NCI-H1417 (cell line): ENCODE measurements at regions not wholly inside any gene's neighbourhood (a gene's known extent, or its start where the extent isn't known, plus 50 kb on each side); places are given as distances from the start of the nearest gene placed in this dataset.

ENCODE experiments used
- DNase-seq, 3 experiments: peaks; one replicate each; lab custom pipeline; 2025; lab: John Stamatoyannopoulos, UW

DNA sequence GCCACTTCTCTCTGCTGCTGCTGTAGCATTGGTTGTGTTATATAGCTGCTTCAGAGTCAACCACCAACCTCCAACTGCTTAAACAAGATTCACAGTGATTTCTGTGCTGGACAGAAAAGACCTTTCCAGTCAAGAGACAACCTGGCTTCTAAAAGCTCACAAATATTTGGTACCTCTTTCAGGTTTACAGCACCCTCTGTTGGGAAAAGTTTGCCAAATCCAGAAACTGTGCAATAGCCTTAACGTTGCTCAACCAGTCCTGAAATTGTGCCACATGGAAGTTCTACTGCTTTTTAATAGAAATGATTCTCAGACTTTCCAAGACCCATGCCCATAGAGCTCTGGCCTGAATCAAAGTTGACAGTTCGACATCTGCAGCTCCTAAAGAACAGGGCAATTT, 842.1 kb upstream of the HTR2C start:
- DNase-seq = no peak

DNA sequence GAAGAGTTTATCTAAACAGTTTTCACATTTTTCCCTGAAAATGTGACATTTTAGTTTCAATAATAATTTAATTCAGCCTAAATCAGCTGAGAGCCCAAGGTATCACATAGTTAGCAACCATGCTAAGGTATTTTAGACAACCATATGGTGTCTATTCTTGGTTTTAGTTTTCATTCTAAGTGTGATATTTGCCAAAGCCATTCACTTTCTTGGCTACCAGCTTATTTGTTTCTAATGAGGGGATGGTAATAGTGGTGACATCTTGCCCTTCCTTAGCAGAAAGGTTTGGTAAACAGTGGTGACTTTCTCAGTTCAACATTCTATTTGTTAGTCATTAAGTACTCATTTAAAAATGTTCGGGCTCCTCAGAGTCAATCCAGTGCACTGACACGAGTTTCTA, 854.9 kb upstream of the HTR2C start:
- no peak for DNase-seq

DNA sequence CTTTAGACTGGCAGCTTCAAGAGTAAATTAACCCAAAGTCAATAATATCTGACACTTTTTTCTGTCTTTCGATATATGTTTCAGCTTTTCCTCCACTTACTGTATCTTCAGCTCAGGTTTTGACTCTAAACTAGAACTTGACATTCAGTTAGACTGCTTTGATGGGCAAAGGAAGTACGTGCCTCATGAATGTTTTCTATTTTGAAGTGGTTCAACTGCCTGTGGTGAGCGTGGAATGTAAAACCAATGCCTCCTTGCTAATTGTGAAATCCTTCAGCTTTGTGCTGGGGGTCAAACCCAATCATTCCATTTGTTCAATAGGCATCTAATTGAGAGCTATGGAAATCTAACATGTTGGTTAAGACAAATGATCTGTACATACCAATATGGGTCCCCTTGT, 857.0 kb upstream of the HTR2C start:
- no peak for DNase-seq

DNA sequence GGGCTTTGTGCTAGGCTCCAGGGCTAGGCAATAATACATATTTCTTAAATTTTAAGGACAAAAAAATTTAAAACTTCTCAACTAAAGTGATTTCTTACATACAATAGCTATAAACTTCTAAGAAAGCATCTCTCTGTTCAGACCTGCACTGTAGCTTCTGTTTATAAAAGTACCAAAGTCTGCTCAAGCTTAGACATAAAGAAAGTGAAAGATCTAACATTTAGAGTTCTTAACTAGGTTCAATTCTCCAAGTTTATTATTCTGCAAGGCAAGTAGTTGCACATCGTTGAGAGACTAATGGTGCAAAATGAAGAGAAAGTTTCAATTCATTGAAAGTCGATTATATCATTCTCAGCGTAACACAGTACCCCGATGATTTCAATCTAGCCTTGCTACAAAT, 857.4 kb upstream of the HTR2C start:
- no peak for DNase-seq

DNA sequence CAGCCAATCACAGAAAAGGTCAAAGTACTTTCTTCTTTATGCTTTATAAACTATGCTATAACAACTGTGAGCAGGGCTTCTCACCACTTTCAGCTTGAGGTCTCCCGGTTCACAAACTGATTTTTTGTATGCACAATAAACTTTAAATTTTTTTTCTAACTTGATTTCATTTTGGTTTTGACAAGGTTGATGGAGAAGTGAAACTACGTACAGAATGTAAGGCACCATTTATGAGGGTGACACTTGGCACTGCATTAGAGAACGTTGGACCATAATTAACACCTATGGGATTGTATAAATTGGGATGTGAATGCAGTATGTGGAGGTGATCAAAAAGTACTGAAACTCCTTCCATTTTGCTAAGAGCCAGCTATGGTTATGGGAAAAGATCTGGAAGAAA, 857.9 kb upstream of the HTR2C start:
- no peak for DNase-seq

DNA sequence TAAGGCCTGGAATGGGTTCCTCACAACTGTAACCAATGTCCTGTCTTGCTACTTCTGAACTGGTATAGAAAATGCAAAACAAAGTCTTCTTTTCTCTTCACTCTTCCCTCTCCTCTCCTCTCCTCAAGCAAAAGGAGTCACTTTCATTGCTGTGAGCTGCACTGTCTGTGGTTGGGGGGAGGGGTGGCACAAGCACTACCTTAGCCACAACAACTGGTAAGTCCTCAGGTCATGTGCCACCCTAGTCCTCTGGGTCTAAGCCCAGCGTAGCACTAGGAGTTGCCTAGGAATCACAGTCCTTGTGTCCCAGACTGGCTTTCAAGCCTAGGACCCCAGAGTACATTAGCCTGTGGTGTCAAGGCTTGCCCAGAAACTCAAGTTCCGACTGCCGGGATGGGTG, 859.3 kb upstream of the AMOT start:
- no peak for DNase-seq

DNA sequence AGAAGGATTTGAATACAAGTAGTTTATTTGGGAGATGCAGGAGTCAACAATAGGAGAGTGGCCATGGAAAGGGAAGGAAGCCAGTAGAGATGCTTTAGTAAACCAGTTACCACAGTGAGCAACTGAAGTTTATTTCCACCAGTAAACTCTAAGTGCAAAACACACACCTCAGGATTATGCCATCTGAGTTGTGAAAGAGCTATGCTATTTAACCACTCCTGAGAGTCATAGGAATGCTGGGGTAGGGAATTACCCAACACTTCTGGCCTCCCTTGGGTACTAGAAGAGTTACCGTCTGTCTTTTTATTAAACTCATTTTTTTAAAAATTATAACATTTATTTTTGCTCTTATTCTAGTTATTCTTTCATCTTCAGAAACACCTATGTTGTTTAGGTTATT, 834.6 kb upstream of the AMOT start:
- no peak for DNase-seq

DNA sequence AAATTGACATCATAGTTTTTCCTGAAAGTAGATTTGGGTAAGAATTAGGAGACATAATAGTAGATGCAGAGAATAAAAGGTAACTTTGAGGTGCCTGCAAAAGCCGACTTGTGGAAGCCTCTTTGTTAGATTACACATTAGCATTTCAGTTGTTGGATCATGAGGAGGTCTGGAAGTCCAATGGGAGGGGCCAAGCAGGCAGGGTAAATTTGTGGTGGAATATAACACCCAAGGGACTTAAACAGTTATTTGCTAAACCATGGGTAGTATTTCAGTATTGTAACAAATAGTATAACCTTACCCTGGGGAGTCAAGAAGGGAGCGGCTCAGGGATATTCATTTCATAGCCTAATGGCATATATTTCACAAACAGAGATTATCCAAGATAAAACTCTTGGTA, 810.7 kb upstream of the AMOT start:
- DNase-seq = no peak

DNA sequence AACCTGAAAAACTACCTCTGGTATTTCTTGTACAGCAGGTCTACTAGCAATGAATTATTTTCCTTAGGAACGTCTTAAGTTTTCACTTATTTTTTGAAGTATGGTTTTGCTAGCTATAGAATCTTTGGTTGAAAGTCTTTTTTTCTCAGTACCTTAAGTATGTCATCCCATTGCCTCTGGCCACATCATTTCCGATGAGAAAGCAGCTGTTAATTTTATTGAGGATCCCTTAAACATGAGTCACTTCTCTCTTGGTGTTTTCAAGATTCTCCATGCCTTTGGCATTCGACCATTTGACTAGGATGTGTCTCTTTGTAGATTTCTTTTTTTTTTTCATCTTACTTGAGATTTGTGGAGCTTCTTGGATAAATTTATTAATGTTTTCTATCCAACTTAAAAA, 803.8 kb upstream of the AMOT start:
- DNase-seq = no peak

DNA sequence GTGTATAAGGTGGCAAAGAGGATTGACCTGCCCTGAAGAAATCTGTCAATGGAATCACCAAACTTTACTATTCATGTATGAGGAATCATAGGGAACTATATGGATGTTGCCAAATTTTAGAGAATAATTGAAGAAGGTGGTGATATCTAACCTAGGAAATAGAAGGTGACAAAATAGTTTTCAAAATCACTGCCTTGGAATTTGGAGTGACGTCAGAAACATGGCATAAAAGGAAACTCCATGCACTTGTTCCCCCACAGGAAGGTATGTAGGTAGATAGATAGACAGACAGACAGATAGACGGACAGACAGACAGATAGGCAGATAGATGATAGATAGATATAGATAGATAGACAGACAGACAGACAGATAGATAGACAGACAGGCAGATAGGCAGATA, 793.9 kb upstream of the AMOT start:
- DNase-seq = no peak

DNA sequence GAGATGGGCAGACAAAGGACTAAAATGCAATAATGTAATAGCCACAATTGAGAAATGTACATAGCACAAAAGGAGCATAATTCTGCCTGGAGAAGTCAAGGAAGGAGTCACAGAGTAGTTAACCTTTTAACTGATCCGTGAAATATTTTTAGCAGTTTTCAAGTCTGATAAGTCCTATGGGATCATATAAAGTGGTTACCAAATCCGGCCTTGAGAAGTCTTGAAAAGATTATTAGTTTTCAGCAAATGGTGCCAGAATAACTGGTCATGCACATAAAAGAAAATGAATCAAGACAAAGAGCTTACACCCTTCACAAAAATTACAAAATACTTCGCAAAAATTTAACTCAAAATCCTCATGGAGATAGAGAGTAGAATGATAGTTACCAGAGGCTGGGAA, 788.7 kb upstream of the AMOT start:
- no peak for DNase-seq

DNA sequence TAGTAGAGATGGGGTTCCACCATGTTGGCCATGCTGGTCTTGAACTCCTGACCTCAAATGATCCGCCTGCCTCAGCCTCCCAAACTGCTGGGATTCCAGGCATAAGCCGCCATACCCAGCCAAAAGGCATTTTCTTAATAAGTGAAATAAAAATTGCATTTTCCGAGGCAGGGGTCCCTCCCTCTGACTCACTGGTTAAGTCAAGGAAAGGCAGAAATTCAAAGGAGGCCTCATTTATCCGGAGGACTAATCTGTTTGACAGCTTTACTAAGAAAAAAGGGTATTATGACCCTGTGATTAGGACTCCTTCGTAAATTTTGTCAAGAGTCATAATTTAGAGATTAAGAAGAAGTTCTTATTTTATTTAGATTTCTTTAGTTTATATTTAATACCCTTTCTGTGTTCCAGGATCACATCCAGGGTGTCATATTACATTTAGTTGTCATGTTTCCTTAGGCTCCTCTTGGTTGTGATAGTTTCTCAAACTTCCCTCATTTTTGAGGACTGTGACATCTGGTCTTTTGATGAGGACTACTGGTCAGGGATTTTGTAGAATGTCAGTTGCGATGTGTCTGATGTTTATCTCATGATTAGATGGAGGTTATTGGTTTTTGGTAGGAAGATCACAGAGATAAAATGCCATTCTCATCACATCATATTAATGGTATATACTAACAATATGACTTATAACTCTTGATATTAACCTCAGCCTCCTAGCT, 753.7 kb upstream of the AMOT start:
- DNase-seq = no peak

DNA sequence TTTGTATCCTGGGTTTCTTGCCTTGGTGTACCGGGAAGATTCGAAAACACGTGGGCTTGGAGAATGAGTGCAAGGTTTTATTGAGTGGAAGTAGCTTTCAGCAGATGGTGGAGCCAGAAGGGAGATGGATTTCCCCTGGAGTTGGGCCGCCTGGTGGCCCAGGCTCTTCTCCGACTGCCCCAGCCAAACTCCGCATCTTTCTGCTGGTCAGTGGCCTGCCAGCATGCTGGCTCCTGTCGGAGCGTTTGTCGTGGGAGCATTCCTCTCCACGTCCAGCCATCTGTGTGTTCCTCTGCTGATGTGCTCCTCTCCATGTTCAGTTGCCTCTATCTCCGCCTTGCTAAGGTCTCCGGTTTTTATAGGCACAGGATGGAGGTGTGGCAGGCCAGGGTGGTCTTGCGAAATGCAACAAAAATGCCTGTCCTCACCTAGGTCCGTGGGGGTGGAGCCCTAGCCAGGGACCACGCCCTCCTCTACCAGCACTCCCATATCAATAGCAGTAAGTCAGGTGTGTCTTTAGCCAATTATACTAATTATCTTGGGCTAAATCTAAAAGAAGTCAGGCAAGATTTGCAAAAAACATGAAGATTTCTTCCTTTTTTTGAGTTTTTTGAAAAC, 745.8 kb upstream of the AMOT start:
- DNase-seq = no peak

DNA sequence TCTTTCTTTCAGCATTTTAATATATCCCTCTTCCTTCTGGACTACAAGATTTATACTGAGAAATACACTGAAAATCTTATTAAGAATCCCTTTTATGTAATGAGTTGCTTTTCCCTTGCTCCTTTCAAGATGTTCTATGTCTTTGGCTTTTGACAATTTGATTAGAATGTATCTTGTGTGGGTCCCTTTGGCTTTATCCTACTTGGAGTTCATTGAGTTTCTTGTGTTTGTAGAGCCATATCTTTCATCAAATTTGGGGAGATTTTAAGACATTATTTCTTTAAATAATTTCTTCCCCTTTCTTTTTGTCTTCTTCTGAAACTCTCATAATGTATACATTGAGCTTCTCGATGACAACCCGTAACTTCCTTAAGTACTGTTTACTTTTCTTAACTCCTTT, 739.9 kb upstream of the AMOT start:
- DNase-seq = no peak

DNA sequence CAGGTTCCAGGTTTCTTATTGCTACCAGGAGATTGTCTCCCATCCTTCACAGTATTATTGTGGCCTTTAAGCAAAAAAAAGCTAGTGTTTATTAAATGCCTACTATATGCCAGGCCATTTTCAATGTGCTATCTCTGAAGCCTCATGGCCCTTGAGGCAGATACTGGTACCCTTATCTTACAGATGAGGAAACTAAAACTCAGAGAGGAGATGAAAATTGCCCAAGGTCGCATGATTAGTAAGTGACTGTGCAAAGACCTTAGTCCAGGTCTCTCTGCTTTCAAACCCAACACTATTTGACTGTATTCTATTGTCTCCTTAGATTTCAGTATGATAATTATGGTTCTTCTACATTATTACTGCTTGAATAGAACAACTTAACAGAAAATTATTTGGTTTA, 717.9 kb upstream of the AMOT start:
- DNase-seq = no peak

DNA sequence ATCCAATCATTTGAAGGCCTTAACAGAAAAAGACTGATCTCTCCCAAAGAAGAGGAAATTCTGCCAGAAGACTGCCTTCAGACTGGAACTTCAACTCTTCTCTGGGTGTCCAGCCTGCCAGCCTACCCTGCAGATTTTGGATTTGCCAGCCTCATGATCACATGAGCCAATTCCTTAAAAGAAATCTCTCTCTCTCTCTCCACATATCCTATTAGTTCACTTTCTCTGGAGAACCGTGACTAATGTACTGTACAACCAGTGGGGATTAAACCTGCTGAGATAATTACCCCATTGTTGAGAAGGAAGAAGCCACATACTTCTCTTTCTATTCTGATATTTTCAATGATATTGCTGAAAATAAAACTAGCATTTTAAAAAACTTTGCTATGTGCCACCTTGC, 711.3 kb upstream of the AMOT start:
- DNase-seq = no peak

DNA sequence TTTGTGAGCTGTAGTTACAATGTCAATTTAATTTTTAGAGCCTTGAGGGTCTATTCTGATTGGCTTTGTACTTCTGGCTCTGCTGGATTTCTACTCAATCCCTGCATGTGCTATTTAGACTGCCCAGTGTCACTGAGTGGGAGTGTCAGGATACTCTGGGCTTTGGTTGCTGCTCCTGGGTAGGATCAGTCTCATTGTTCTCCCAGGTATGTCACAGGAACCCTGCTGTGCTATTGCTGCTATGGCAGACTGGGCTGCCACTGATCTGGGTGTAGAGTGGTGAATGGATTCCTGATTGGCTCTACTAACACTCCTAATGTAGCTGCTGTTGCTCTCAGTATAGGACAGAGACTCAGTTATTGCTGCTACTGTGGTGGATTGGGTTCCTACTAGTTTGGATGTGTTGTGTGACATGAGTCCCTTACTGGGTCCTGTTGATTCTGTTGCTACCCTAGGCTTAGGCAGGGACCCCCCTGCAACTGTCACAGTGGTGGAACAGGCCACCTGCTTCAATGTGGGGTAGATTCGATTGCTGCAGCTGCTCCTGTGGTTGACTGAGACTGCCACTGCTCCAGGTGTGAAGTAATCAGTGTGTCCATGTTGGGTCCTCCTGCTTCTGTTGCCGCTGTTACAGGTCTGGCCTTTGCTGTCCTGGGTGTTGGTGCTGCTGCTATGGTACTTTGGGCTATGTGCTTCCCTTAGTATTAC, 707.8 kb upstream of the AMOT start:
- DNase-seq = no peak

DNA sequence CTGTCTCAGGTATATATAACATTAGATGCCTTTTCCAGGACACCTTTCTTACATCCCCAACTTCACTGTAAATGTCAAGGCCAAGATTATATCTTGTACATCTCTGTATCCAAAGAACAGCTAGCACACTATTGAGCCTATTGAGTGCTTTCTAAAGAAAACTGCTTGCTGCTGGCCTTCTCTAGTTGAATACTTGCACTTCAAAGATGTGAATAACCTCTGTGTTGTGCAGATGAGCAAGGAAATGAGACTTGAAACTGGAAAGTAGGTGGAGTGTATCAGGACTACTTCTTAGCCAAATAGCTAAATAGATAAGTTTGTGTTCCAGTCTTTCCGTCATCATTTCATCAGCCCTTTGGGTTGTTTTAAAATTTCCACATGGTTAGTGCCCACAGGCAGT, 704.4 kb upstream of the AMOT start:
- no peak for DNase-seq

DNA sequence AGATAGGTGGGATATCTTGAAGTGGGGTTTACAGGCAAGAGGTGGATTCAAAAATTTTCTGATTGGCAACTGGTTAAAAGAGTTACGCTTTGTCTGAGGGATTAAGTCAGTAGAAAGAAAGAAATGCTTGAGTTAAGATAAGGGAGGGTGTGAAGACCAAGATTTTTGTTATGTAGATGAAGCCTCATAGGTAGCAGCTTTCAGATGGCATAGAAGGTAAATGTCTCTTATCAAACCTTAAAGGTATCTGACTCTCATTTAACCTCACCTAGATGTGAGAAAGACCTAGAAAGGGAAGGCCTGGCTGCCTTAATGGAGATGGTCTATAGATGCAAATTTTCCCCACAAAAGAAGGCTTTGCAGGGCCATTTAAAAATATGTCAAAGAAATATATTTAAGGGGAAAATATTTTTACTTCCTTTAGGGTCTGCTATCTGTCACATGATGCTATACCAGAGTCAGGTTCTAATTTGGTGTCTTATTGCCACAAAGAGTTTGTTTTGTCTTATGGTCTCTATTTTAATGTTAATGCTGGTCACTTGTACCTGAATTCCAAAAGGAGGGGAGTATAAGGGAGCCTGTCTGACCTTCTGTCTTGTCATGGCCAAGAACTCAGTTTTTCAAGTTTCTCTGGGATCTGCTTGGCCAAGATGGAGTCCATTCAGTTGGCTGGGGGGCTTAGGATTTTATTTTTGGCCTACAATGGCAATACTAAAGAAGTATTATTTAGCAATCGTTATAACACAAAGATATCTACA, 699.1 kb upstream of the AMOT start:
- DNase-seq = no peak

DNA sequence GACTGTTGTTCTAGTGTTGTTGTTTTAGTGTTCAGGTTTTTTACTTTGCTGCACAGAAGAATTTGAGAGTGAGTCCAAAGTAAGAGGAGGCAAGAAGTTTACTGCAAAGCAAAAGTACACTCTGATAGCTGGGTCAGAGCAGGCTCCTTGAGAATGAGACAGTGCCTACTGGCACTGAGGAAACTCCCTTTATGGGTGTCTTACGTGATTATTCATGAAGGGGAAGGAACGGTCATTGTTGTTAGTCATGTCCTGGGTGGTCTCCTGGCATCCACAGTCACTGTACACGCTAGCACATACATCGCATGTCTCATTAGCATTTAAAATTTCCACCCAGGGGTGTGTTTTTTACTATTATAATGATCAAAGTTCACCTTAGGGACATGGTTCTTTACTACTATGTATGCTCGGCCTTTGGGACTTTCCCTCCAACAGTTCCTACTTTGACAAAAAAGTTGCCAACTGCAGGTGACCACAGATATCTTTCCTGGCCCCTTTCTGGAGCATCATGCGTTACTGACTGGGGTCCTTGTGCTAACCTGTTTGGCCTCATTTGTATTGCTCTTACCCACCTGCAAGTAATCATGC, 688.9 kb upstream of the AMOT start:
- DNase-seq = no peak

DNA sequence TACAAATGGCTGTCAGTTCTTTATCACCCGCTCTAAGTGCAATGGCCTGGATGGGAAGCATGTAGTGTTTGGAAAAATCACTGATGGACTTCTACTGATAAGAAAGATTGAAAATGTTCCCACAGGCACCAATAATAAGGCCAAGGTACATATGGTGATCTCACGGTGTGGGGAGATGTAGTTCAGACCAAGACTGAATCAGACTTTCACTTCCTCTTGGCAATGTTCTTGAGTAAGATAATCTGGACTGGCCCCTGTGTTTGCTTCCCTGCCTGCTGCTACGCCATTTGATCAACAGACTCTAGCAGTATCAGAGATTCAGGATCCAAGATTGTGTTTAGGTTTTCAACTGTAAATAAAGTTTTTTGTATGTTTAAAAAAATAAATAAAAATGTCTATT, 682.2 kb upstream of the AMOT start:
- no peak for DNase-seq

DNA sequence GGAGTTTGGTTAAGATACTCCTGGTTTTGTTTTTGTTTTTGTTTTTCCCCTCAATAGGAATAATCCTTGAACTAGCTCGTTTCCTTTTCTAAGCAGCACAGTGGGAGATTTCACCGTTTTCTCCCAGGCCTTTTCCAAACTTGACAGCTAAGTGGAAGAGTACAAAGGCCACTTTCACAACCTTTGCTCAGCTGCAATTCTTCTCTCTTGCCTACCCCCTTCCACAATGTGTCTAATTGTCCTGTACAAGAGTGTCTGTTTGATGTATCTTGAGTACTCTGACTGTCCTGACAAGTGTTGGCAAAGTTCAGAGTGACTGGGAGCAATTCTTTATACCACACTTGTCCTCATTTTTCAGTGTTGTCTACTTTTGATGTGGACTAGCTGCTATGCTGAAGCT, 674.3 kb upstream of the AMOT start:
- no peak for DNase-seq
